Parathyroid adenoma (tissue), 2 donors: ENCODE measurements at regions not wholly inside any gene's neighbourhood (a gene's known extent, or its start where the extent isn't known, plus 50 kb on each side); places are given as distances from the start of the nearest gene placed in this dataset.

ENCODE experiments used
- H2AFZ ChIP-seq: fragments of 300-600 bp; sonication (generic); one replicate; pipeline ENCODE4 v1.7.0; 2017; ENCODE audit warnings: antibody characterized with exemption, mild to moderate bottlenecking
- H3K27ac ChIP-seq: fragments of 300-600 bp; sonication (generic); one replicate; pipeline ENCODE4 v1.7.0; 2017
- H3K27me3 ChIP-seq: fragments of 300-600 bp; sonication (generic); one replicate; pipeline ENCODE4 v1.7.0; 2017; ENCODE audit warnings: low read length; ENCODE audit not compliant: control insufficient read depth, insufficient read depth
- H3K36me3 ChIP-seq: fragments of 300-600 bp; sonication (generic); one replicate; pipeline ENCODE4 v1.7.0; 2017; ENCODE audit warnings: low read length; ENCODE audit not compliant: control insufficient read depth, insufficient read depth
- H3K4me1 ChIP-seq: fragments of 300-600 bp; sonication (generic); one replicate; pipeline ENCODE4 v1.7.0; 2017; ENCODE audit warnings: control low read depth
- H3K4me2 ChIP-seq: fragments of 300-600 bp; sonication (generic); one replicate; pipeline ENCODE4 v1.7.0; 2017; ENCODE audit warnings: low read length
- H3K4me3 ChIP-seq: fragments of 300-600 bp; sonication (generic); one replicate; pipeline ENCODE4 v1.7.0; 2017; ENCODE audit warnings: low read depth, low read length
- H3K79me2 ChIP-seq: fragments of 300-600 bp; sonication (generic); one replicate; pipeline ENCODE4 v1.7.0; 2017; ENCODE audit warnings: control low read depth
- H3K9ac ChIP-seq: fragments of 300-600 bp; sonication (generic); one replicate; pipeline ENCODE4 v1.7.0; 2017; ENCODE audit warnings: mild to moderate bottlenecking
- H3K9me3 ChIP-seq: fragments of 300-600 bp; sonication (generic); one replicate; pipeline ENCODE4 v1.7.0; 2017; ENCODE audit warnings: low read length; ENCODE audit not compliant: control insufficient read depth
- CTCF ChIP-seq: fragments of 300-600 bp; sonication (generic); IDR thresholded peaks from one replicate; pipeline ENCODE4 v1.7.0; 2017; ENCODE audit warnings: antibody characterized with exemption, mild to moderate bottlenecking
- donor health status: primary hyperparathyroidism.

- no peak overlapping the region for H3K9ac ChIP-seq
- H3K27me3 ChIP-seq: no peaks in the 10 kb centered on the region
- H3K4me3 ChIP-seq: no peak overlapping the region
- no peaks in the 10 kb centered on the region for H3K36me3 ChIP-seq
- H2AFZ ChIP-seq: no peak overlapping the region
- no peaks in the 10 kb centered on the region for H3K79me2 ChIP-seq
- no peak overlapping the region for H3K4me2 ChIP-seq
- peaks cover 12% of the 10 kb centered on the region for H3K4me1 ChIP-seq
- no peak overlapping the region for H3K27ac ChIP-seq
- no peaks in the 10 kb centered on the region for H3K9me3 ChIP-seq
- TF ChIP-seq CTCF: no peak
Observed at GRCh38 chr14:55846826-55847446, 266.9 kb downstream of the KTN1 start.

GRCh38 chr14:55847766-55848165, 267.8 kb downstream of the KTN1 start:
- H3K9ac ChIP-seq: no peak overlapping the region
- H3K27me3 ChIP-seq: no peaks in the 10 kb centered on the region
- no peak overlapping the region for H3K4me3 ChIP-seq
- no peak overlapping the region for H3K27ac ChIP-seq
- peaks cover 12% of the 10 kb centered on the region for H3K4me1 ChIP-seq
- TF ChIP-seq CTCF: no peak
- no peak overlapping the region for H3K4me2 ChIP-seq
- H3K36me3 ChIP-seq: no peaks in the 10 kb centered on the region
- no peaks in the 10 kb centered on the region for H3K9me3 ChIP-seq
- H2AFZ ChIP-seq: no peak overlapping the region
- H3K79me2 ChIP-seq: no peaks in the 10 kb centered on the region

GRCh38 chr14:55848964-55849363, 269.0 kb downstream of the KTN1 start:
- Histone ChIP-seq H3K27ac (no peak overlapping the region), H3K4me3 (no peak overlapping the region), H2AFZ (no peak overlapping the region), H3K4me2 (no peak overlapping the region), H3K36me3 (no peaks in the 10 kb centered on the region), H3K27me3 (no peaks in the 10 kb centered on the region), H3K79me2 (no peaks in the 10 kb centered on the region), H3K9me3 (no peaks in the 10 kb centered on the region), H3K9ac (no peak overlapping the region), H3K4me1 (peaks cover 9% of the 10 kb centered on the region)
- TF ChIP-seq CTCF: no peak

GRCh38 chr14:55849833-55850232, 268.4 kb upstream of the PELI2 start:
- TF ChIP-seq CTCF: no peak
- no peak overlapping the region for H3K4me2 ChIP-seq

GRCh38 chr14:55850825-55851241, 267.4 kb upstream of the PELI2 start:
- no peaks in the 10 kb centered on the region for H3K79me2 ChIP-seq
- H3K27ac ChIP-seq: no peak overlapping the region
- no peaks in the 10 kb centered on the region for H3K36me3 ChIP-seq
- no peaks in the 10 kb centered on the region for H3K9me3 ChIP-seq
- TF ChIP-seq CTCF: no peak
- peak overlapping the region; percentile 25 for H3K4me3 ChIP-seq
- H2AFZ ChIP-seq: no peak overlapping the region
- no peaks in the 10 kb centered on the region for H3K27me3 ChIP-seq
- H3K4me1 ChIP-seq: peaks cover 9% of the 10 kb centered on the region
- no peak overlapping the region for H3K9ac ChIP-seq
- peak overlapping the region; percentile 32 for H3K4me2 ChIP-seq

More at GRCh38 chr14:55849833-55850232, 268.4 kb upstream of the PELI2 start:
- no peak overlapping the region for H3K9ac ChIP-seq
- H3K79me2 ChIP-seq: no peaks in the 10 kb centered on the region
- no peaks in the 10 kb centered on the region for H3K27me3 ChIP-seq
- peaks cover 9% of the 10 kb centered on the region for H3K4me1 ChIP-seq
- H3K4me3 ChIP-seq: no peak overlapping the region
- no peaks in the 10 kb centered on the region for H3K36me3 ChIP-seq
- no peak overlapping the region for H2AFZ ChIP-seq
- no peak overlapping the region for H3K27ac ChIP-seq
- H3K9me3 ChIP-seq: no peaks in the 10 kb centered on the region
